ENCODE measurements at regions not wholly inside any gene's neighbourhood (a gene's known extent, or its start where the extent isn't known, plus 50 kb on each side); places are given as distances from the start of the nearest gene placed in this dataset.

DNA sequence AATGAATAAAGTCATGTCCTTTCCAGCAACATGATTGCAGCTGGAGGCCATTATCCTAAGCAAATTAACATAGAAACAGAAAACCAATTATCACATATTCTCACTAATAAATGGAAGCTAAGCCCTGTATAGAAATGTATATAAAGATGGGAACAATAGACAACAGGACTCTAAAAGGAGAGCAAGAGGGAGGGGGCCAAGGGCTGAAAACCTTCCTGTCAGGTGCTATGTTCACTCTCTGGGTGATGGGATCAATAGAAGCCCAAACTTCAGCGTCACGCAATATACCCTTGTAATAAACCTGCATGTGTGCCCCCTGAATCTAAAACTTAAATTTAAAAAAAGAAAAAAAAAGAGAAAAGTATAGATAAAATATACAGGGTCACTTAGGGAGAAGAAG, 163.7 kb upstream of the ACO1 start:
- DNase-seq: no peak

DNA sequence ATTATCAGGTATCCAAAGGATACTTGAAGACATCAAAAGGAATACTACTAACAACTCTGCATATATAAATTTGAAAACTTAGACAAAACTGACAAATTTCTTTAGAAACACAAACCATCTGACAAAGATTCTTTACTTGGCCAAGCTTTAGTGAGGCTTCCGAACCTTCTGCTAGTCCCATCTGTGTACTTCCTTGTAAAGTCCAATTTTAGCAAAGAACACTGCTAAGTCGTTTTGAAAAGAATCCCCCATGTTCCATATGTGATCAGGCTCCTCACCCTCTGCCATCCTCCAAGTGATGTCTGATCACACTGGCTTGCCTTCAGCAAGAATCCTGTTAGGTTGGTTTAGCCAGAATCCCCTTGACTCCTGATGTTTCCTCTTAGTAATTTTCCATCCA, 150.0 kb upstream of the ACO1 start:
- DNase-seq: no peak

DNA sequence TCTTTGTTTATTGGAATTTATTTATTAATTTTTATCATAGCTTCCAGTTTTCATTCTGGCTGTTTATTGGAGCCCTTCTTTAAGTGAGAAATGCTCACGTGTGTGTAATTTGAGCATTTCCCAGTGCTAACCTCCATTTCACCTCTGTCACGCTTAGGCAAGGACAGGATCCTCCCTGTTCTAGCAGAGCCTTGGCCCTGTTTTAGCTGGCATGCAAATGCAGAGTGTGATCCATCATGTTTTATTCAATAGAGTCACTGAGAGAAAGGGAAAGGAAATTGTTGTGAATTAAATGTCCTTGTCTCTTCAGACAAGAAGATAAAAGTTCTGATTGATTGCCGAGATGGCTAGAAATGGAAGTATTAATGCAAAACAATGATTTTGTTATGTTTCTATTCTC, 137.3 kb upstream of the ACO1 start:
- no peak for DNase-seq

DNA sequence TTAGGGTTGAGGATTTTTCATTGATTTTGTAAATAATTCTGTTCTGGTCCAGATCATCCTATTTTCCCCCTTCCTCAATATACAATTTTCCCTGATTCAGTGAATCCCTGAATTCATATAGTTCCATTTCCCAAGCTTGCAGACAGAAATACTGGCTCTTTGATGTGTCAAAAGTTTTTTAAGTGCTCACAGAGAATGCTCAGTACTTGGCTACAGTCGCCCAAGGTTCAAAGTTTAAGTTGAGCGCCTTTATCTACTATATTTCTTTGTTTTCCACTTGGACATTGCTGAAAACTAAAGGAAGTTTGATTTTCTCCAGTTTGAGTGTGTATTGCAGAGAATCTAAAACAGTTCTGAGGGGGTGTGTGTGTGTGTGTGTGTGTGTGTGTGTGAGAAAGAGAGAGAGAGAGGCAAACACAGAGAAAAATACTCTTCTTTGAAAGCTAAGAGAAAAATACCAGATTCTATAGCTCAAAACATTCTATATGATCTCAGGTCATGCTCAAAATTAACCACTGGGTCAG, 136.2 kb upstream of the ACO1 start:
- DNase-seq: no peak

DNA sequence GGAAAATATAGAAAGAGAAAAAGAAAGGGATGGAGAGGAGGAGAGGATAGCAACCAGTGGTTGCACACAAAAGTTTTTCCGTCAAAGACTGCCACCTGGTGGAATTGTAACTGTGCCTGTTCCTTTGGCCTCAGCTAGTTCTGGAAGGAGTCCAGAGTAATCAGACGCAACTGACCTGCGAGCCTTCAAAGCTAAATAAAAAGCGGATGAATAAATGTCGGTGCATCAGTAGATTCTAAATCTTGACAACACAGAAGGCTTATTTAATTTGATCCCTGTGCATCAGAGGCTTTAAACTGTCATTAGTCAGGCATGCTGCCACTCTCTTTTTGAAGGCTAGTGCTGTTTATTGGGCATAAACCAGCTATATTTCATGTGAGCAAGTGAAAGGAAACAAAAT, 132.9 kb upstream of the ACO1 start:
- peak; percentile 70 for DNase-seq

DNA sequence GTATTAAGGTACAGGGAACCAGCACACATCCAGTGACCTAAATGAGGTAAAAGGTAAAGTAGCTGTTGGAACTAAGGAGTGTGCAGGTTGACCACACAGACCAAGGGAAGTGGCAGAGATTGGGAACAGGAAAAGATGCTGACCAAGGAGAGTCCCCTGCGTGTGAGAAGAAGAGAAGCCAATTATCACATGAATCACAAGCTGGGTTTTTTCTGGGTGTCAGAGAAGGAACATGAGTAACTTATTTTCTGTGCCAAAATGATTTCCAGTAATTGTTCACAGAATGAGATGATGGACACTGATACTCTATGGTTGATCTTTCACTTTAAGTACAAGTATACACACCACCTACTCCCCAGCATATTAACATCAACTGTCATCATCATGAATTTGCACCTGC, 130.7 kb upstream of the ACO1 start:
- no peak for DNase-seq

DNA sequence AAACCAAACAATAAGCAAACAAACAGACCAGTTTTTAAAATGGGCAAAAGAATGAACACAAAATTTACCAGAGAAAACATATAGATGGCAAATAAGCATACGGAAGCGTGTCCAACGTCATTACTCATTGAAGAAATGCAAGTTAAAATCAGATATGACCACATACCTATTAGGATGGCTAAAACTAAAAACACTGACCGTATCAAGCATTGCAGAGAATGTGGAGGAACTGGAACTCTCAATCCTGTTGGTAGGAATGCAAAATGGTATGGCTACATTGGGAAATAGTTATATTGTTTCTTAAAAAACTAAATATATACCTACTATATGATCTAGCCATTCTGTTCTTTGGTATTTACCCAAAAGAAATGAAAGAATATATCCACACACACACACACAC, 129.4 kb upstream of the ACO1 start:
- no peak for DNase-seq

DNA sequence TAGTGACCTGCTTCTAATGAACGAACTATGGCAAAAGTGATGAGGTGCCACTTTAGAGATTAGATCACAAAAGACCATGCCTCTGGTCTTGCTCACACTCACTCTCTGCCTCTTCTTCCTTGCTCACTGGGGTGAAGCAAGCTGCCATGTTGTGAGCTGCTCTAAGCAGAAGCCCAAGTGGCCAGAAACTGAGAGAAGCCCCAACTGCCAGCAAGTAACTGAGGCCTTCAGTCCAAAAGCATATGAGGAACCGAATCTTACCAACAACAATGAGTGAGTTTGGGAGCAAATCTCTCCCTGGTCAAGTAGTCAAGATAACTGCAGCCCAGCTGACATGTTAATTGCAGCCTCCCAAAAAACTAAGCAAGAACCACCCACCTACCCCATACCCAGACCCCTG, 126.0 kb upstream of the ACO1 start:
- DNase-seq: no peak

DNA sequence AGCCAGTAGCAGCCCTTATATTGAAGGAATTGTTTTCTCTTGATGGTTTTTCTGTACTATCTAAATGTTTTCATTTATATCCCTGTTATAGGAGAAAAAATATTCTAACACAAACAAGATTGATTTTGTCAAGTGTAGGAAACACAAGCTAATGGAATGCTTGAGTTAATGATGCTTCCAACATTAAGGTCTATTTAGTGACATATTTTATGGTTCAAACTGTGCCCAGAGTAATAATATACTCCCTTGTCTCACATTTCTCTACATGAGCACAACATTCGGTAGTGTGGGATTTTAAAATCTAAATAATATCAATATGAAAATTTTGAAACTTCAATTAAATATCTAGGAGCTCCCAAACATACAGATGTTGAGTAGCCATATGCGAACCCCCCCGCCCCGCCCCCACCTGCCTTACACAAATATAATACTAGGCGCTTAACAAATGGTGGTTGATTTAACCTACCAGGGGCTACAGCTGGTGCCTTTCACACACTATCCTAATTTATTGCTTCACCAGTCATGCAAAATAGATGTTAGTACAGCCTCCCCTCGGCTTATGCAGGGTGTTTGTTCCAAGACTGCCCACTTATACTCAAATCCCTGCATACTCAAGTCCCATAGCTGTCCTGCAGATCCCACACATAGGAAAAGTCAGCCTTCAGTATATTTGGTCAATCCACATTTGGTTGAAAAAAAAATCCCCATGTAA, 124.1 kb upstream of the ACO1 start:
- no peak for DNase-seq

DNA sequence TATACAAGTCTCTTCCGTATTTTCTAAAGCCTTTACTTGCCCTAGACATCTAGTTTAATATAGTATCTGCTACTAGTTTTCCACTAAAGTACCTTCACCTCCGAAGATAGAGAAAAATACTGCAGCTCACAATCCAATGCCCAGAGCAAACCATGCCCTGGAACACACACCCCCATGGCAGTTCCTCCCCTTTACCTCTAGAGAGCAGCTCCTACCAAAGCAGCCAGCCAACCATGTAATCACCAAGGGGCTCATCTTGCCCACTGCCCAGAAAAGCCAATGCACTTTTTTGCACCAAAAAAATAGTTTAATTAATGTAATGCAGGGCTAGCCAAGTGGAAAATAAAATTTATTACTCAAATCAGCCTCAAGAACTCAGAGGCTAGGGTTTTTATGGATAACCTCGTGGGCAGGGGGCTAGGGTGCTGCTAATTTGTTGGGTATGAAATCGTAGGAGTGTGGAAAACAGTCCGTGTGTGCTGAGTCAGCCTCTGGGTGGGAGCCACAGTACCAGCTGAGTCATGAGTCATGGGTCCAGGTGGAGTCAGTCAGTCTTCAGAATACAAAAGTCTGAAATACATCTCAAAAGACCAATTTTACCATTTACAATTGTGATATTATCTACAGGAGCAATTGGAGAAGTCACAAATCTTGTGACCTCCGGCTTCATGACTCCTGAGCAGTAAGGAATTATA, 120.1 kb upstream of the ACO1 start:
- peak; percentile 42 for DNase-seq

DNA sequence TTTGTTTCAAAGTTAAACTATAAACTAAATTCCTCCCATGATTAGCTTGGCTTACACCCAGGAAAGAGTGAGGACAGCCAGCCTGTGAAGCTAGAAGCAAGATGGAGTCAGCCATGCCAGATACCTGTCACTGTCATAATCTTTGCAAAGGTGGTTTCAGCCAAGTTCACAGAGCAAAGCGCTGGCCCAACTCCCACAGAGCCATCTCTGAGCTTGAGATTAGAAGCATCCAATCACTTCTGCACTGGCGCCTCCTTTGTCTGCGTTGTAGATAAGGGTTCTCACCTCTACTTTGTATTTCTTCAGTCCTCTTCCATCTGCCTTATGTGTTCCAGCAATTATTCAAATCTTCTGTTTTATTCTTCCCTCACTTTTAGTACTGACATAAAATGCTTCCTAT, 119.4 kb upstream of the ACO1 start:
- DNase-seq: no peak

DNA sequence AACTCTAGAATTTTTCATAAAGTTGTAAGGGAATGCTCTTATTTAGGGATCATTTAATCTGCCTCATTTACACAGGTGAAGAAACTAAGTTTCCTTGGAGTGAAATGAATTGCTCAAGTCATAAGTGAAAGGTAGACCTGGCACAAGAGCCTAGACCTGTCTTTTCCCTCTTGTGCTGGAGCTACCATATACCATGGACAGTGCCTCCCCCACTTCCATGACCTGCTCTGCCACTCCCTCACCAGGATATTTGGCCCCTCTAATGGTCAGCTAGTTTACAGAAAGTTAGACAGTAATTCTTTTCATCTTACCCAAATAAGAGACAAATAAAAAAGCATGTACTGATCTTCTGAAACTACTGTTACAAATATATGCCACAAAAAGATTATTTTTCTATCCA, 105.5 kb upstream of the ACO1 start:
- DNase-seq: no peak

DNA sequence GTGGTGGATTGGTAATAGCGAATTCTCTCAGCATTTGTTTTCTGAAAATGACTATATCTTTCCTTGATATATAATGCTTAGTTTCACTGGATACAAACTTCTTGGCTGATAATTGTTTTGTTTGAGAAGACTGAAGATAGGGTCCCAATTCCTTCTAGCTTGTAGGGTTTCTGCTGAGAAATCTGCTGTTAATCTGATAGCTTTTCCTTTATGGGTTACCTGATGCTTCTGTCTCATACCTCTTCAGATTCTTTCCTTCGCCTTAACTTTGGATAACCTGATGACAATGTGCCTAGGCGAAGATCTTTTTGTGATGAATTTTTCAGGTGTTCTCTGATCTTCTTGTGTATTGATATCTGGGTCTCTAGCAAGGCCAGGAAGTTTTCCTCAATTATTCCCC, 94.7 kb upstream of the ACO1 start:
- DNase-seq: no peak

DNA sequence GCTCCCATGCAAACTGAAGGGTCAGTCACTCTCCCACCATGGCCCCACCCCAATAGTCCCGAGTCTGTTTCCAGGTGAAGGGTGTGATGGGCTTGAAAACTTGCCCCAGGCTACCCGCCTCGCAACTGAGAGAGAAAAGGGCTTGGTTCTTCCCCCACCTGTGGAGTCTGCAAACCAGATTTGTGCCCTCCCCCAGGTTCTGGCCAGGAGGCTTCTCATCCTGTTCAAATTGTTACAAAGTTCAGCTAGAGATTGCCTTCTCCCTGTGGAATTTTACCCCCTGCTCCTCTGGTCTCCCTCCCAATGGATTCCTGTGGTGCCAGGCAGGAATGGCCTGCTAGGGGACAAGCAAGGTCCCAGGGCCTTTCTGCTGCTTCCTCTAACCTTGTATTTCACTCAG, 93.1 kb upstream of the ACO1 start:
- no peak for DNase-seq

DNA sequence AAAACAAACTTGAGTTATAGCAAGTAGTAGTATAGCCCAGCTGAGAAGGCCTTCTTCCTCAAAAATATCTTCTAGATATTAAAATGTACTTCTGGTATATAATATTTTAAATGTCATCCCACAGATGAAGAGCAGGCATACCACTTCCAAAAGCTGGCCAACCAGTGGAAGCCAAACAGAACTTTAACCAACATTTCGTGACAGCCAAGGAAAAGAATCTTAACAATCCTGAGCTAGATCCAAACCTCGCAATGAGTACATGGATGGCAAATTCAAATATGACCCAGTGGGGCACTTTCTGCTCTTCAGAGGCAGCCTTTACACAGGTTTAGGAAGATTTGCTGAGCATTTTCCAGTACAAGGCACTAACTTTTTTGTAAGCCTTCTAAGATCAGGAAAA, 91.8 kb upstream of the ACO1 start:
- DNase-seq: no peak

DNA sequence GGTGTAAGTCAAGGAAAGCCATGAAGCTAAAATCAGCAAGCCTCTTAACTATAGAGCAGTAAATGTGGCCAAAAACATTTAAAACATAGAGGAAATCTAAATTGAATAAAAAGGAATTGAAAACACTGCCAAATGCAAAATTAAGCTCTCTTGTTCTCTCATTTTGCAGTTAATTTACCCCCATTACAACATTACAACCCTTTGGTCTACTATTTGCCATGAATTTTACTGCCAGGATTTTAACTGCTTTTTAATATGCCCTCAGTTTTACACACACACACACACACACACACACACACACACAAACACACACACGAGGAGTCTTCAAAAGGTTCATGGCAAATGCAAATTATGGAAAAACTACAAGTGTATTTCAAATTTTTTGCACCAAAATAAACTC, 91.4 kb upstream of the ACO1 start:
- no peak for DNase-seq

DNA sequence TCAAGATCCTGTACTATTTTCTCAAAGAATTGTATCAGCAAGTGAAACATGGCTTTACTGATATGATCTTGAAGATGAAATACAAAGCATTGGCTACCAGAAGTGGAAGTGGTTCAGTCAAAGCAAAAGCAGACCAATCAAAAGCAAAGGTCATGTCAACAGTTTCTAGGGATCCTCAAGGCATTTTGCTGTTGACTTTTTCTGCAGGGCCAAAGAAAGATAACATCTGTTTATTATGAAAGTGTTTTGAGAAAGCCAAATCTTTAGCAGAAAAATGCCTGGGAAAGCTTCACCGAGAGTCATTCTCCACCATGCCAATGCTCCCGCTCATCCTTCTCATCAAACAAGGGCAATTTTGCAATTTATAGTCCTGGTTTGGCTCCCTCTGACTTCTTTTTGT, 90.3 kb upstream of the ACO1 start:
- DNase-seq: peak; percentile 78

DNA sequence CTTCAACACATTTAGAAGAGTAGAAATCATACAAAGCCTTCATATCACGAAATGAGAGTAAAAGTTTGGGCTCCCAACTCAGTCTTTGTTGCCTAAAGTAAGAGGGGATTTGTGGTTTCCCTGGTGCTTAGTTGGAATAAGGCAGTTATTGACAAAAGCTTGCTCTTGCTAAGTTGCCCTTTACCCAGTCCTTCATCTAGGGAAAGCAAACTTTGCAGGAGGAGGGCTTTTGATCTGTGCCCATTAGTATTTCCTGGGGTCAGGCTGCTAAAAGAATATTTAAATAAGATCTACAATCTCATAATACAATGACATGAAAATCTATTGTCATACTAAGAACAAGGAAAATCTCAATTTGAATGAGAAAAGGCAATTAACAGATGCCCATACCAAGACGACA, 84.1 kb upstream of the ACO1 start:
- DNase-seq: no peak

DNA sequence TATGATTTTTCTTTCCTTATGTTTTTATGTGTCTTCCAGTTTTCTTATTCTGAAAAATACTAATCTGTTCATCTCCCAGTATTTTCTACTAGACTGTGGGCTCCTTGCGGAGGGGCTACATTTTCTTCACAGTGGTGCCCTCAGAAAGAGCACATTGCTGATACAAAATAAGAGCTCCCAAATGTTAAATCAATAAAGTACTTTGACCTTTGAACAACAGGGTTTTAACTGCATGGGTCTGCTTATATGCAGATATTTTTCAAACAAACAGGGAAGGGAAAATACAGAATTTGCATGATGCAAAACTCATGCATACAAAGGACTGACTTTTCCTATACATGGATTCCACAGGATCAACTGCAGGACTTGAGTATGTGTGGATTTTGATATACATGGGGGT, 79.9 kb upstream of the ACO1 start:
- DNase-seq: no peak

DNA sequence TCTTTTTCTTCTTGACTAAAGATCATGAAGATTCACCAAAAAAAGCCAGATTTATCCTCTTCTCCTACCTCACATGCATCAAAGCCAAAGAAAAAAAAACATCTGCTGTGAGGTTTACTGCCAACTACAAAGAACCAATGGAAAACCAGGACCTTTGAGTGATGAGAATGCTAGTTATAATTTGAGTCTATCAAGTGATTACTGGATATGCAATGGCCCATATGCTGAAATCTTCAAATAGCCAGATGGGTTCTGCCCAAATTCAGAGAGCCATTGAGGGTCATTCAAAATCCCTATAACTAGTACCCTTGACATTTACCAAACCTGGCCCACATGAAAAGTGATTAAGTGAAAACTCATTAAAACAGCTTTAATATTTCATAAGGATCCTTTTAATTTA, 78.4 kb upstream of the ACO1 start:
- peak; percentile 96 for DNase-seq

DNA sequence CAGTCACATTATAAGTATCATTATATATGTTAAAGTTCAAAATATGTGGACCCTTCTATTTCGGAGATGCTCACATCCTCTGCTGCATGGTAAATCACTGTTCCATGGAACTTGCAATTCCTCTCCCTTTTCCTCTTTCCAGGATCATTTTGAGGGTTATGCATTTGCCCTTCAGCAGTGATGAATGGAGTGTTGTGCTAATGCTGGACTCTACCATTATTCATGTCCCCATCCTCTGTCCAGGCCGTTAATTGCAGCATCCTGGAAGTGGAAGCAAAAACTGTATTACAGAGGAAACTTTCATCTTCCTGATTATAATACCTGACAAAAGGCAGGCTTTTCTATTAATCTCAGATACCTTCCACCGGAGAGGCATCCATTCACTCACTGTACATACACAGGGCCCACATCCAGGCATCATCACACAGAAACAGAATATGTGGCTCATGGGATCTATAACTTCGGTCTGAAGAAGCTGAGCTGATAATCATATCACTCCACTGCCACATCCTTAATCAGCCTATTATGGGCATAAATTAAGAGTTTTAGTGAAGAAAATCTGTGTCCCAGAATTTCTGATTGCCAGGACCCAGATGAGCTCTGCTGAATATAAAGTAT, 65.0 kb upstream of the ACO1 start:
- DNase-seq: no peak

DNA sequence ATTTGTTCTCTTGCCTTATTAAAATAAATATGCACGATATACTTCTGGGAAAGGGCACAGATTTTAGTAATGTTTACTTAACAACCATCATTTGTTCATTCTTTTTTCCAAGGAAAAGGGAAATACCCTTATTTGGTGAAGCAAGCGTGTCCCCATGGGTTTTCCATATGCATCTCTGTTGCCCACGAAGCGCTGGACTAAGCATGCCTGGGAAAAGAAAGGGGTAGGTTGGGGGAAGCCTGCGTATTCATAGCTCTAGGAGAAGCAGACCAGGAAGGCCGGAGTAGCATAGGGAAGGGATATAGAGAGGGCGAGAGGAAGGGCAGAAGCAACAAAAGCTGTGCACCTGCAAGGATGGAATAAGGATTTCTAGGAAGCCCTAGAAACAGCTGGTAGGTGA, 61.8 kb upstream of the ACO1 start:
- DNase-seq: no peak

DNA sequence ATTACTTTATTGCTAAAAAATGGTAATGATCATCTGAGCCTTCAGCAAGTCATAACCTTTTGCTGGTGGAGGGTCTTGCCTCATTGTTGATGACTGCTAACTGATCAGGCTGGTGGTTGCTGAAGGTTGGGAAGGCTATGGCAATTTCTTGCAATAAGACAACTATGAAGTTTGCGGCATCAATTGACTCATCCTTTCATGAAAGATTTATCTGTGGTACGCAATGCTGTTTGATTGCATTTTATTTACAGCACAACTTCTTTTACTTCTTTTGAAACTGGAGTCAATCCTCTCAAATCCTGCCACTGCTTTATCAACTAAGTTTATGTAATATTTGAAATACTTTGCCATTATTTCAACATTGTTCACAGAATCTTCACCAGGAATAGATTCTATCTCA, 58.3 kb upstream of the ACO1 start:
- no peak for DNase-seq

DNA sequence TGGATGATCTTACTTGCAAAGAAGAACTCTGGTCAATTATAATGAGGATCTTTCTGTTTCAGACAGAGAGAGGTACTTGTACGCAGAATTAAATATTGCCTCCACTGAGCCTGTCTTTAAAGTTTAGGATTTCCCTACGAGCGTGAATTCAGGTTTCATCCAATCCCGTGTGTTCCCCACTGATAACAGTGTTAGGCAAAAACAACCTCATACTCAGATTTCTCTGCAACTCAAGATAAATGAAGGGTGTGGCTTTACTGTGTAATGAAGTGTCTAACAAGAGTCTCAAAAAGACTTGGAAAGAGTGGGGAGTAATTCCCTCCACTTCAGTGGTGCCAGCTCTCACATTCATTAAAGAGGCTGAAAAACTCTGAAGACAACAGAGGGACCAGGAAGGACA, 53.2 kb upstream of the ACO1 start:
- no peak for DNase-seq

DNA sequence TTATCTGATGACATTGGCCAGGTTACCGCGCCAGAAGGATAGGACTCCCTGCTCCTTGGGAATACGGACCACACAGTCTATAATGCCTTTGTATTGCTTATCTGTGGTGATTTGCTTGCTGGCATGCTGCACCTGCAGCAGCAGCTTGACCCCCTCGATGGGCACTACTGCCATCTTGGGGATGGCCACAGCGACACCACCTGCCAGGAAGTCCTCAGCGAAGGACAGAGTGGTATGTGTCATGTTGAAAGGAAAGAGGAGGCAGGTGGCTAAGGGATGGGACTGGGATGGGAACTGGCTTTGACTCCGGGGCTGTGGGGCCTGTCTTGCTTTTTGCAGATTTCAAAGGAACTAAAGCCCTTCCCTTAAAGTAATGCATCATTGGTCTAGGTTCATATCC, 50.3 kb upstream of the ACO1 start:
- no peak for DNase-seq

All from NCI-H446 treated with DMSO at 0.1 percent for 48 hours (cell line).